GM06990 (cell line): ENCODE measurements at regions not wholly inside any gene's neighbourhood (a gene's known extent, or its start where the extent isn't known, plus 50 kb on each side); places are given as distances from the start of the nearest gene placed in this dataset.

Experiments
- DNase-seq: peaks from one replicate; pipeline ENCODE4 v3.0.0-alpha.2; 2011; ENCODE audit not compliant: insufficient read length; ENCODE audit errors: extremely low read depth
- H3K27me3 ChIP-seq: replicated peaks from 2 replicates; pipeline ENCODE4 v1.6.0; 2011; ENCODE audit warnings: low read length; ENCODE audit not compliant: control insufficient read depth, insufficient read depth
- H3K36me3 ChIP-seq: 2 replicates; pipeline ENCODE4 v1.5.1; 2011; ENCODE audit warnings: low read length; ENCODE audit not compliant: control insufficient read depth, insufficient read depth
- H3K4me3 ChIP-seq: replicated peaks from 2 replicates; pipeline ENCODE4 v1.5.1; 2011; ENCODE audit warnings: low read depth, mild to moderate bottlenecking, control low read depth, low read length
- CTCF ChIP-seq: IDR thresholded peaks from 2 replicates; pipeline ENCODE4 v1.5.1; 2011; ENCODE audit warnings: low read length, control low read depth, mild to moderate bottlenecking, inconsistent platforms; ENCODE audit not compliant: insufficient read depth, poor library complexity, severe bottlenecking

DNA sequence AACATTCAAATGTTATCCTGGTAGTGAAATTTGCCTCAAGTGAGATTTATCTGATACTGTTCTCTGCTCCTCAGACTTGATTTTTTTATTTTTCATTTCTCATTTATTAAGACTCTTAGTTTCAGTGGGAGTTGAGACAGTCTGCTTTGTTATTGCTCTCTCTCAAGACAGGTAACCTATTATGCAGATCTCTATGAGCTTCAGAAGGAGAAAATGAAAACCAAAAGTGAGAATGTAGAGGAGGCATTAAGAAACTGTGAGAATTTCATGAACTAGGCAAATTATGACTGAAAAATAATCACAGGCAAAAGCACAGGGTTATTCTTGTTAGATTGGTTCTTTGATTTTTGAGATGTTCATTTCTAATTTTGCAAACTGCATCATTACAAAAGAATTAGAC is 290.0 kb upstream of the CHORDC1 start:
- H3K27me3 ChIP-seq = no peaks in the 10 kb centered on the region
- no peak overlapping the region for H3K4me3 ChIP-seq
- H3K36me3 ChIP-seq = no peaks in the 10 kb centered on the region
- no peak for DNase-seq
- TF ChIP-seq CTCF = no peak

GRCh38 chr11:90510839-90511238 is 288.0 kb upstream of the CHORDC1 start:
- Histone ChIP-seq H3K27me3 (no peaks in the 10 kb centered on the region), H3K4me3 (no peak overlapping the region), H3K36me3 (no peaks in the 10 kb centered on the region)
- no peak for TF ChIP-seq CTCF
- no peak for DNase-seq

DNA sequence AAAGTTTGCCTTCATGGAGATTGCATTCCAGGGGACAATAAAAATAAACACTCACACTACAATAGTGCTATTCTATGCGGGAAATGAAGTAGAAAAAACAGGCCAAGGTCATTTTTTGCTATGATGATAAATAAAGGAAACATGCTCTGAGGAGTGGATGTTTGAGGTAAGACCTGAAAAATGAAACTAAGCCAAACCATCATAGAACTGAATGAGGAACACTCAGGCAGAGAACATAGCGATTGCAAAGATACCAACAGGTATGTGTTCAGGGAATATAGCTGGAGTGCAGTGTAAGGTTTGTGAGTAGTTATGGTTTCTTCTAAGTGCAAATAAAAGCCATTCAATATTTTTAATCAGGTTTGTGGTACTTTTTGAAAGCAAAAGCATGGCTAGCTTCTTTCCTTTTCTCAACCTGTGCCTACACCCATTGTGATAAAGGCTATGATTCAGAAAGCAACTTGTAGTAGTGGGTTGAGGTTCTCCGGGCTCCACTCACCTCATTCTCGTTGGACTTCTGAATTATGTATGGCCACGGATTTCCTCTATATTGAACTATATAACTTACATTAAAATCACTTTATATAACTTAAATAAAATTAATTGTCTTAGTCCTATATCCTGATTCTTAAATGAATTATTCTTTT is 278.2 kb upstream of the CHORDC1 start:
- H3K27me3 ChIP-seq = no peaks in the 10 kb centered on the region
- no peaks in the 10 kb centered on the region for H3K36me3 ChIP-seq
- H3K4me3 ChIP-seq = no peak overlapping the region
- TF ChIP-seq CTCF = no peak
- DNase-seq = no peak

GRCh38 chr11:90496722-90497121 is 273.9 kb upstream of the CHORDC1 start:
- Histone ChIP-seq H3K36me3 (no peaks in the 10 kb centered on the region), H3K4me3 (no peak overlapping the region), H3K27me3 (no peaks in the 10 kb centered on the region)
- DNase-seq = no peak
- TF ChIP-seq CTCF = no peak

DNA sequence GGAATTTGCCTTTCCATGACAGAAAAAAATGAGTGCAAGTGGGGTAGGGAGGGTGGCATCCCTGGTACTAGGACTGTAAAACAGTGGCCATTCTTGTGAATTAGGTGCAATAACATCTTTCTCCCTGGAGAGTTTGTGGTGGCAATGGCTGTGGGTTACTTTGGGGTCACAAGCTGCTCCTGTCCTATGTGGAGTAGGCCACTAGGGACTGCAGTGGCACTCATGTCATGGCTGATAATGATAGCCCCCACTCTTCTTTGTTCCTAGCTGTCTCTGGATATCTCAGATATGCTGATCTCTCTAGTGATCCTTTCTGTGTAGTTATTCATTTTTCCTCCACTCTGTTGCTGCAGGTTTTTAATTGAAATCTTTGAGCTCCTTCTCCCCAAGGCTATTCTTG is 270.5 kb upstream of the CHORDC1 start:
- no peak overlapping the region for H3K4me3 ChIP-seq
- no peaks in the 10 kb centered on the region for H3K27me3 ChIP-seq
- no peak for DNase-seq
- no peak for TF ChIP-seq CTCF
- H3K36me3 ChIP-seq = no peaks in the 10 kb centered on the region

DNA sequence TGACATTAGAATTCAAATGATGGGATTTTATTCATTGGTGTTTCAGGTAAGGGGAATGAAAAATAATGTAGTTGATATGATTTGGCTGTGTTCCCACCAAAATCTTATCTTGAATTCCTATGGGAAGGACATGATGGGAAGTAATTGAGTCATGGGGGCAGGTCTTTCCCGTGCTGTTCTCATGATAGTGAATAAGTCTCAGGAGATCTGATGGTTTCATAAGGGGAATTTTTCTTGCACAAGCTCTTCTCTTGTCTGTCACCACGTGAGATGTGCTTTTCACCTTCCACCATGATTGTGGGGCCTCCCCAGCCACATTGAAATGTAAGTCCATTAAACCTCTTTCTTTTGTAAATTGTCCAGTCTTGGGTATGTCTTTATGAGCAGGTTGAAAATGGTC is 268.6 kb upstream of the CHORDC1 start:
- no peak for TF ChIP-seq CTCF
- no peak overlapping the region for H3K4me3 ChIP-seq
- H3K27me3 ChIP-seq = no peaks in the 10 kb centered on the region
- DNase-seq = no peak
- H3K36me3 ChIP-seq = no peaks in the 10 kb centered on the region
